ENCODE measurements at regions not wholly inside any gene's neighbourhood (a gene's known extent, or its start where the extent isn't known, plus 50 kb on each side); places are given as distances from the start of the nearest gene placed in this dataset.

GRCh38 chr6:113221850-113222249 lies 635.3 kb upstream of the MARCKS start:
- Mint-ChIP-seq H3K27me3 (ENCODE audit: insufficient read depth, low read depth, poor library complexity) (no peaks in the 10 kb centered on the region), H3K9me3 (peaks cover 8% of the 10 kb centered on the region), H3K36me3 (ENCODE audit: low read depth) (peaks cover 6% of the 10 kb centered on the region; the same call in 2 of the 3 replicates), H3K27ac (no peak overlapping the region), H3K4me1 (no peaks in the 10 kb centered on the region), H3K4me3 (no peak overlapping the region)
- TF ChIP-seq ZNF462 (CRISPR knock-in tag; IDR thresholded peaks at IDR 0.05) (no peak), ETS1 (IDR thresholded peaks at IDR 0.05) (no peak), JUNB (IDR thresholded peaks at IDR 0.05; ENCODE audit: unreplicated experiment) (no peak), STAT1 (IDR thresholded peaks at IDR 0.05; ENCODE audit: unreplicated experiment) (no peak), REST (IDR thresholded peaks at IDR 0.05; ENCODE audit: unreplicated experiment) (no peak), POLR2AphosphoS5 (IDR thresholded peaks at IDR 0.05; ENCODE audit: low read depth) (no peak), ZNF114 (CRISPR knock-in tag; IDR thresholded peaks at IDR 0.05) (no peak), EZH2 (IDR thresholded peaks at IDR 0.05; ENCODE audit: low read depth, unreplicated experiment) (no peak), EZH2phosphoT487 (IDR thresholded peaks at IDR 0.05; ENCODE audit: unreplicated experiment) (no peak), CTCF (conservative IDR thresholded peaks at IDR 0.05; ENCODE audit: low read depth in 2 of 2) (no peak), NANOG (IDR thresholded peaks at IDR 0.05; ENCODE audit: borderline replicate concordance) (no peak), CREB1 (CRISPR knock-in tag; IDR thresholded peaks at IDR 0.05; ENCODE audit: low read depth) (no peak), ZNF331 (CRISPR knock-in tag; IDR thresholded peaks at IDR 0.05; ENCODE audit: low read depth) (no peak)
- H3F3A ChIP-seq (replicated peaks; ENCODE audit: low read depth), result no peaks in the 10 kb centered on the region
- no peaks in the 10 kb centered on the region for H3K27me3 ChIP-seq (ENCODE audit: insufficient read depth)
- H3K27ac ChIP-seq (ENCODE audit: low read depth), result no peak overlapping the region
- no peak overlapping the region for H3K4me2 ChIP-seq
- no peaks in the 10 kb centered on the region for H3K4me1 ChIP-seq (ENCODE audit: insufficient read depth)
- no peaks in the 10 kb centered on the region for H3K79me2 ChIP-seq (replicated peaks; ENCODE audit: insufficient read depth)
- peaks cover 3% of the 10 kb centered on the region; the same call in 1 of the 2 replicates for H3K36me3 ChIP-seq (ENCODE audit: insufficient read depth)
- H4K20me1 ChIP-seq (replicated peaks; ENCODE audit: insufficient read depth), result no peaks in the 10 kb centered on the region
- H2AFZ ChIP-seq, result no peak overlapping the region
- H3K9me2 ChIP-seq (ENCODE audit: insufficient read depth), result no peaks in the 10 kb centered on the region
- no peak for ATAC-seq
- no peak overlapping the region for H3K4me3 ChIP-seq
- DNase-seq (ENCODE audit: low spot score), result peak; percentile 6
